ENCODE measurements at regions not wholly inside any gene's neighbourhood (a gene's known extent, or its start where the extent isn't known, plus 50 kb on each side); places are given as distances from the start of the nearest gene placed in this dataset.

- no peaks in the 10 kb centered on the region for H3K36me3 ChIP-seq (replicated peaks; ENCODE audit: insufficient read depth, low read length)
- TF ChIP-seq EZH2 (optimal IDR thresholded peaks at IDR 0.05; ENCODE audit: low read depth, low read length) (no peak), EZH2phosphoT487 (IDR thresholded peaks at IDR 0.05; ENCODE audit: low read length) (no peak)
- TF ChIP-seq, protein P1, sequence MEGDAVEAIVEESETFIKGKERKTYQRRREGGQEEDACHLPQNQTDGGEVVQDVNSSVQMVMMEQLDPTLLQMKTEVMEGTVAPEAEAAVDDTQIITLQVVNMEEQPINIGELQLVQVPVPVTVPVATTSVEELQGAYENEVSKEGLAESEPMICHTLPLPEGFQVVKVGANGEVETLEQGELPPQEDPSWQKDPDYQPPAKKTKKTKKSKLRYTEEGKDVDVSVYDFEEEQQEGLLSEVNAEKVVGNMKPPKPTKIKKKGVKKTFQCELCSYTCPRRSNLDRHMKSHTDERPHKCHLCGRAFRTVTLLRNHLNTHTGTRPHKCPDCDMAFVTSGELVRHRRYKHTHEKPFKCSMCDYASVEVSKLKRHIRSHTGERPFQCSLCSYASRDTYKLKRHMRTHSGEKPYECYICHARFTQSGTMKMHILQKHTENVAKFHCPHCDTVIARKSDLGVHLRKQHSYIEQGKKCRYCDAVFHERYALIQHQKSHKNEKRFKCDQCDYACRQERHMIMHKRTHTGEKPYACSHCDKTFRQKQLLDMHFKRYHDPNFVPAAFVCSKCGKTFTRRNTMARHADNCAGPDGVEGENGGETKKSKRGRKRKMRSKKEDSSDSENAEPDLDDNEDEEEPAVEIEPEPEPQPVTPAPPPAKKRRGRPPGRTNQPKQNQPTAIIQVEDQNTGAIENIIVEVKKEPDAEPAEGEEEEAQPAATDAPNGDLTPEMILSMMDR (IDR thresholded peaks at IDR 0.05; ENCODE audit: low read length) = no peak
These were observed 346.3 kb downstream of the ENC1 start for GRCh38 chr5:74294231-74294705.

GRCh38 chr5:74293182-74293581 is 347.3 kb downstream of the ENC1 start:
- Histone ChIP-seq H3F3A (ENCODE audit: insufficient read depth, low read length) (no peaks in the 10 kb centered on the region), H3K27me3 (replicated peaks; ENCODE audit: insufficient read depth, low read length) (no peaks in the 10 kb centered on the region), H3K9me2 (replicated peaks; ENCODE audit: insufficient read depth, low read length) (no peaks in the 10 kb centered on the region), H3K9ac (ENCODE audit: low read length) (no peak overlapping the region), H3K4me1 (ENCODE audit: low read length) (no peaks in the 10 kb centered on the region), H3K4me3 (ENCODE audit: low read length) (no peak overlapping the region), H3K9me3 (replicated peaks; ENCODE audit: insufficient read depth, low read length) (no peaks in the 10 kb centered on the region), H2AFZ (ENCODE audit: low read length) (no peak overlapping the region), H3K27ac (ENCODE audit: low read length) (no peak overlapping the region), H3K4me2 (ENCODE audit: low read depth, low read length) (no peak overlapping the region), H3K79me2 (ENCODE audit: low read length) (no peaks in the 10 kb centered on the region), H3K36me3 (replicated peaks; ENCODE audit: insufficient read depth, low read length) (no peaks in the 10 kb centered on the region), H4K20me1 (ENCODE audit: insufficient read depth, low read length) (no peaks in the 10 kb centered on the region)
- TF ChIP-seq, protein P1 (IDR thresholded peaks at IDR 0.05; ENCODE audit: low read length) = no peak
- no peak for TF ChIP-seq EZH2 (optimal IDR thresholded peaks at IDR 0.05; ENCODE audit: low read depth, low read length)
- no peak for TF ChIP-seq EZH2phosphoT487 (IDR thresholded peaks at IDR 0.05; ENCODE audit: low read length)
- DNase-seq = no peak

More at GRCh38 chr5:74294231-74294705, 346.3 kb downstream of the ENC1 start:
- no peaks in the 10 kb centered on the region for H3F3A ChIP-seq (ENCODE audit: insufficient read depth, low read length)
- no peak overlapping the region for H3K4me3 ChIP-seq (ENCODE audit: low read length)
- H3K27ac ChIP-seq (ENCODE audit: low read length) = no peak overlapping the region
- no peaks in the 10 kb centered on the region for H4K20me1 ChIP-seq (ENCODE audit: insufficient read depth, low read length)
- H3K4me1 ChIP-seq (ENCODE audit: low read length) = no peaks in the 10 kb centered on the region
- H3K9ac ChIP-seq (ENCODE audit: low read length) = no peak overlapping the region
- H3K9me3 ChIP-seq (replicated peaks; ENCODE audit: insufficient read depth, low read length) = no peaks in the 10 kb centered on the region
- no peak for DNase-seq
- H3K79me2 ChIP-seq (ENCODE audit: low read length) = no peaks in the 10 kb centered on the region
- no peak overlapping the region for H3K4me2 ChIP-seq (ENCODE audit: low read depth, low read length)
- H3K9me2 ChIP-seq (replicated peaks; ENCODE audit: insufficient read depth, low read length) = no peaks in the 10 kb centered on the region
- H3K27me3 ChIP-seq (replicated peaks; ENCODE audit: insufficient read depth, low read length) = no peaks in the 10 kb centered on the region
- H2AFZ ChIP-seq (ENCODE audit: low read length) = no peak overlapping the region

GRCh38 chr5:74290634-74291241 is 349.8 kb downstream of the ENC1 start:
- Histone ChIP-seq H3K9me3 (replicated peaks; ENCODE audit: insufficient read depth, low read length) (no peaks in the 10 kb centered on the region), H3K9me2 (replicated peaks; ENCODE audit: insufficient read depth, low read length) (no peaks in the 10 kb centered on the region), H3K4me1 (ENCODE audit: low read length) (no peaks in the 10 kb centered on the region), H3K27me3 (replicated peaks; ENCODE audit: insufficient read depth, low read length) (no peaks in the 10 kb centered on the region), H3K4me2 (ENCODE audit: low read depth, low read length) (no peak overlapping the region), H3K4me3 (ENCODE audit: low read length) (no peak overlapping the region), H3K27ac (ENCODE audit: low read length) (no peak overlapping the region), H3K9ac (ENCODE audit: low read length) (no peak overlapping the region), H3K79me2 (ENCODE audit: low read length) (no peaks in the 10 kb centered on the region), H3K36me3 (replicated peaks; ENCODE audit: insufficient read depth, low read length) (no peaks in the 10 kb centered on the region), H3F3A (ENCODE audit: insufficient read depth, low read length) (no peaks in the 10 kb centered on the region), H4K20me1 (ENCODE audit: insufficient read depth, low read length) (no peaks in the 10 kb centered on the region), H2AFZ (ENCODE audit: low read length) (no peak overlapping the region)
- DNase-seq = no peak
- TF ChIP-seq, protein P1 (IDR thresholded peaks at IDR 0.05; ENCODE audit: low read length) = no peak
- TF ChIP-seq EZH2 (optimal IDR thresholded peaks at IDR 0.05; ENCODE audit: low read depth, low read length) = no peak
- TF ChIP-seq EZH2phosphoT487 (IDR thresholded peaks at IDR 0.05; ENCODE audit: low read length) = no peak
